ENCODE measurements at regions not wholly inside any gene's neighbourhood (a gene's known extent, or its start where the extent isn't known, plus 50 kb on each side); places are given as distances from the start of the nearest gene placed in this dataset.
"Not testable (repeated sequence)": the region's sequence is repeated elsewhere in the genome, so short reads cannot be mapped to it uniquely, and the experiment has no call there.

DNA sequence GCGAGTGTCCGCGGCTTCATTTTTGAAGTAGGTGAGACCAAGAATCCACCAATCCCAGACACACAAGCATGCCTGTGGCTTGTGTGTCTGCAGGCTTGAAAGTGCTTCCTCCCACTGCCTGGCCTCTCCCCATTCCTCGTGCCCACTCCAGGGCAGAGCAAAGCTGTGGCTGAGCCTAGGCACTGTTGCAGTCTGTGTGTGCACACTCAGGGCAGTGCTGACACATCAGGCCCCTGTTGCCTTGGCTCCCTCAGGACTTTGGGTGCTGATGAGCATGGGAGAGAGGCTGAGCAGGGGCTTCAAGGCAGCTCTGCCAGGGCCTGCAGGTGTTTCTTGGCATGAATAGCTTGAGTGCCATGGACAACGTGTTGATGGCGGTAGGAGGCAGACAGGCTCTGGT lies 776.7 kb downstream of the CDH11 start:
- Histone ChIP-seq H3K27ac (ENCODE audit: low read length) (no peak overlapping the region), H3K9me3 (ENCODE audit: control insufficient read depth, insufficient read depth, low read depth, low read length) (no peaks in the 10 kb centered on the region), H3K27me3 (ENCODE audit: control insufficient read depth, insufficient read depth, low read length) (no peaks in the 10 kb centered on the region), H3K4me3 (ENCODE audit: low read depth in 2 of 2, low read length in 2 of 2) (no peak overlapping the region), H3K4me1 (ENCODE audit: control insufficient read depth, insufficient read depth, low read length) (no peaks in the 10 kb centered on the region), H3K36me3 (ENCODE audit: control insufficient read depth, insufficient read depth, low read length) (no peaks in the 10 kb centered on the region)
- intact Hi-C loops (cut with micrococcal nuclease; ENCODE audit: unreplicated experiment): no loop called here
- no peak for DNase-seq (ENCODE audit: low read depth, low spot score)
- no peak for ATAC-seq
- TF ChIP-seq TCF7L2 (IDR thresholded peaks at IDR 0.05; ENCODE audit: low read depth, low read length) (no peak), SIN3A (IDR thresholded peaks at IDR 0.05; ENCODE audit: borderline replicate concordance, insufficient read depth, low read depth, low read length) (no peak), POLR2AphosphoS5 (IDR thresholded peaks at IDR 0.05; ENCODE audit: low read depth, low read length) (no peak)
- TF ChIP-seq, protein P1, sequence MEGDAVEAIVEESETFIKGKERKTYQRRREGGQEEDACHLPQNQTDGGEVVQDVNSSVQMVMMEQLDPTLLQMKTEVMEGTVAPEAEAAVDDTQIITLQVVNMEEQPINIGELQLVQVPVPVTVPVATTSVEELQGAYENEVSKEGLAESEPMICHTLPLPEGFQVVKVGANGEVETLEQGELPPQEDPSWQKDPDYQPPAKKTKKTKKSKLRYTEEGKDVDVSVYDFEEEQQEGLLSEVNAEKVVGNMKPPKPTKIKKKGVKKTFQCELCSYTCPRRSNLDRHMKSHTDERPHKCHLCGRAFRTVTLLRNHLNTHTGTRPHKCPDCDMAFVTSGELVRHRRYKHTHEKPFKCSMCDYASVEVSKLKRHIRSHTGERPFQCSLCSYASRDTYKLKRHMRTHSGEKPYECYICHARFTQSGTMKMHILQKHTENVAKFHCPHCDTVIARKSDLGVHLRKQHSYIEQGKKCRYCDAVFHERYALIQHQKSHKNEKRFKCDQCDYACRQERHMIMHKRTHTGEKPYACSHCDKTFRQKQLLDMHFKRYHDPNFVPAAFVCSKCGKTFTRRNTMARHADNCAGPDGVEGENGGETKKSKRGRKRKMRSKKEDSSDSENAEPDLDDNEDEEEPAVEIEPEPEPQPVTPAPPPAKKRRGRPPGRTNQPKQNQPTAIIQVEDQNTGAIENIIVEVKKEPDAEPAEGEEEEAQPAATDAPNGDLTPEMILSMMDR (IDR thresholded peaks at IDR 0.05): no peak
- TF ChIP-seq, protein P2, sequence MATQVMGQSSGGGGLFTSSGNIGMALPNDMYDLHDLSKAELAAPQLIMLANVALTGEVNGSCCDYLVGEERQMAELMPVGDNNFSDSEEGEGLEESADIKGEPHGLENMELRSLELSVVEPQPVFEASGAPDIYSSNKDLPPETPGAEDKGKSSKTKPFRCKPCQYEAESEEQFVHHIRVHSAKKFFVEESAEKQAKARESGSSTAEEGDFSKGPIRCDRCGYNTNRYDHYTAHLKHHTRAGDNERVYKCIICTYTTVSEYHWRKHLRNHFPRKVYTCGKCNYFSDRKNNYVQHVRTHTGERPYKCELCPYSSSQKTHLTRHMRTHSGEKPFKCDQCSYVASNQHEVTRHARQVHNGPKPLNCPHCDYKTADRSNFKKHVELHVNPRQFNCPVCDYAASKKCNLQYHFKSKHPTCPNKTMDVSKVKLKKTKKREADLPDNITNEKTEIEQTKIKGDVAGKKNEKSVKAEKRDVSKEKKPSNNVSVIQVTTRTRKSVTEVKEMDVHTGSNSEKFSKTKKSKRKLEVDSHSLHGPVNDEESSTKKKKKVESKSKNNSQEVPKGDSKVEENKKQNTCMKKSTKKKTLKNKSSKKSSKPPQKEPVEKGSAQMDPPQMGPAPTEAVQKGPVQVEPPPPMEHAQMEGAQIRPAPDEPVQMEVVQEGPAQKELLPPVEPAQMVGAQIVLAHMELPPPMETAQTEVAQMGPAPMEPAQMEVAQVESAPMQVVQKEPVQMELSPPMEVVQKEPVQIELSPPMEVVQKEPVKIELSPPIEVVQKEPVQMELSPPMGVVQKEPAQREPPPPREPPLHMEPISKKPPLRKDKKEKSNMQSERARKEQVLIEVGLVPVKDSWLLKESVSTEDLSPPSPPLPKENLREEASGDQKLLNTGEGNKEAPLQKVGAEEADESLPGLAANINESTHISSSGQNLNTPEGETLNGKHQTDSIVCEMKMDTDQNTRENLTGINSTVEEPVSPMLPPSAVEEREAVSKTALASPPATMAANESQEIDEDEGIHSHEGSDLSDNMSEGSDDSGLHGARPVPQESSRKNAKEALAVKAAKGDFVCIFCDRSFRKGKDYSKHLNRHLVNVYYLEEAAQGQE (IDR thresholded peaks at IDR 0.05; ENCODE audit: insufficient read depth in 1 of 2, low read depth in 2 of 2, low read length in 1 of 2): no peak
- CTCF ChIA-PET: no interaction called here
- POLR2A ChIA-PET: no interaction called here
- in situ Hi-C loops (cut with HindIII; ENCODE audit: low pct_unique_long_range_greater_than_20kb, low sequenced_read_pairs): no loop called here
- BruUV-seq (replicated peaks): no TSS peak

GRCh38 chr16:64343820-64344443 lies 777.9 kb downstream of the CDH11 start:
- CTCF ChIA-PET; intact Hi-C loops (cut with micrococcal nuclease; ENCODE audit: unreplicated experiment); H3K36me3 ChIP-seq (ENCODE audit: control insufficient read depth, insufficient read depth, low read length); ATAC-seq; BruUV-seq (replicated peaks); DNase-seq (ENCODE audit: low read depth, low spot score); POLR2A ChIA-PET; H3K4me1 ChIP-seq (ENCODE audit: control insufficient read depth, insufficient read depth, low read length); H3K4me3 ChIP-seq (ENCODE audit: low read depth in 2 of 2, low read length in 2 of 2); in situ Hi-C loops (cut with HindIII; ENCODE audit: low pct_unique_long_range_greater_than_20kb, low sequenced_read_pairs); H3K9me3 ChIP-seq (ENCODE audit: control insufficient read depth, insufficient read depth, low read depth, low read length); H3K27me3 ChIP-seq (ENCODE audit: control insufficient read depth, insufficient read depth, low read length); H3K27ac ChIP-seq (ENCODE audit: low read length): not testable (repeated sequence)

DNA sequence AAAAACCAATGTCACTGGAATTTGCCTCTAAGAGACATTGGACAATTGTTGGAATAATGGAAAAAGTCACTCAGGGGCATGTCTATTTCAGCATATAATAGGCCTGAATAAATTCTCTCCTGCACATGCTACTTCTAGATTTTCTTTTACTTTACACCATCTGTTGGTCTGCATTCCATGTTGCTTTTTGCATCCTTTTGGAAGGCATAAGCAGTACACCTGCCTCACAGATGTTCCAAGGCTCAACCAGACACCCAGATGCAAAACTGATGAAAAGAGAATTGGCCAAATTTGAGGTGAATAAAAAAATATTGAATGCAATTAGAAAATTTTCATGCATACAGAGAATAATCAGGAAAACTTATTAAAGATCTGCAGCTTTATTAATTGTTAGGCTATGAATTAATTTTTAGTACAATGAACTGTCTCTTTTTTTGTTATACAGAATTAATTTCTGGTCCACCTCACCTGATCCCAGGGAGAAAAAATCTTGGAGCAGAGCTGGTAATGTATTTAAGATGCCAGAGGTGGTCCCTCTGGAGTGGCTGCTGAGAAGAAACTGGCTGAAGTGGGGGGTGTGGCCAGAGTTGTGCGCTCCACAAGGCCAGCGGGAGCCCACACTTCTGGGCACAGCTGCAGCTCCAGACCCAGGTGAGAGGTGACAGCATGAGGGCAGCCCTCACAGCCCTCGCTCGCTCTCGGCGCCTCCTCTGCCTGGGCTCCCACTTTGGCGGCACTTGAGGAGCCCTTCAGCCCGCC lies 778.6 kb downstream of the CDH11 start:
- no peak overlapping the region for H3K4me3 ChIP-seq (ENCODE audit: low read depth in 2 of 2, low read length in 2 of 2)
- no peaks in the 10 kb centered on the region for H3K4me1 ChIP-seq (ENCODE audit: control insufficient read depth, insufficient read depth, low read length)
- H3K9me3 ChIP-seq (ENCODE audit: control insufficient read depth, insufficient read depth, low read depth, low read length): no peaks in the 10 kb centered on the region
- TF ChIP-seq, protein P1 (IDR thresholded peaks at IDR 0.05): no peak
- no peak for TF ChIP-seq POLR2AphosphoS5 (IDR thresholded peaks at IDR 0.05; ENCODE audit: low read depth, low read length)
- no peak for TF ChIP-seq TCF7L2 (IDR thresholded peaks at IDR 0.05; ENCODE audit: low read depth, low read length)
- no peak for TF ChIP-seq SIN3A (IDR thresholded peaks at IDR 0.05; ENCODE audit: borderline replicate concordance, insufficient read depth, low read depth, low read length)
- H3K36me3 ChIP-seq (ENCODE audit: control insufficient read depth, insufficient read depth, low read length): no peaks in the 10 kb centered on the region
- BruUV-seq (replicated peaks): no TSS peak
- intact Hi-C loops (cut with micrococcal nuclease; ENCODE audit: unreplicated experiment): no loop called here
- in situ Hi-C loops (cut with HindIII; ENCODE audit: low pct_unique_long_range_greater_than_20kb, low sequenced_read_pairs): no loop called here
- CTCF ChIA-PET: no interaction called here
- POLR2A ChIA-PET: no interaction called here
- no peaks in the 10 kb centered on the region for H3K27me3 ChIP-seq (ENCODE audit: control insufficient read depth, insufficient read depth, low read length)
- ATAC-seq: no peak
- no peak for DNase-seq (ENCODE audit: low read depth, low spot score)
- no peak overlapping the region for H3K27ac ChIP-seq (ENCODE audit: low read length)

DNA sequence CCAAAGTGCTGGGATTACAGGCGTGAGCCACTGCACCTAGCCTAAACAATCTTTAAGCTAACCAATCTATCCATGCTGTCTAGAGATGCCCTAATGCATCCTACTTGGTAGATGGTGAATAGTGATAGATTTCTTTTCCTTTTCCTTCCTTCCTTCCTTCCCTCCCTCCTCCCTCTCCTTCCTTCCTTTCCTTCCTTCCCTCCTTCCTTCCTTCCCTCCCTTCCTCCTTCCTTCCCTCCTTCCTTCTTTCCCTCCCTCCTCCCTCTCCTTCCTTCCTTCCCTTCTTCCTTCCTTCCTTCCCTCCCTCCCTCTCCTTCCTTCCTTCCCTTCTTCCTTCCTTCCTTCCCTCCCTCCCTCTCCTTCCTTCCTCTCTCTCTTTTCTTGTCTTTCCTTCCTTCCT lies 780.5 kb downstream of the CDH11 start:
- intact Hi-C loops (cut with micrococcal nuclease; ENCODE audit: unreplicated experiment); POLR2A ChIA-PET; H3K27ac ChIP-seq (ENCODE audit: low read length); DNase-seq (ENCODE audit: low read depth, low spot score); CTCF ChIA-PET; BruUV-seq (replicated peaks); ATAC-seq; H3K9me3 ChIP-seq (ENCODE audit: control insufficient read depth, insufficient read depth, low read depth, low read length); H3K4me3 ChIP-seq (ENCODE audit: low read depth in 2 of 2, low read length in 2 of 2); H3K36me3 ChIP-seq (ENCODE audit: control insufficient read depth, insufficient read depth, low read length); H3K27me3 ChIP-seq (ENCODE audit: control insufficient read depth, insufficient read depth, low read length); H3K4me1 ChIP-seq (ENCODE audit: control insufficient read depth, insufficient read depth, low read length); in situ Hi-C loops (cut with HindIII; ENCODE audit: low pct_unique_long_range_greater_than_20kb, low sequenced_read_pairs): not testable (repeated sequence)
